Smooth muscle cell (in vitro differentiated cells): ENCODE measurements at regions not wholly inside any gene's neighbourhood (a gene's known extent, or its start where the extent isn't known, plus 50 kb on each side); places are given as distances from the start of the nearest gene placed in this dataset.

Experiments
- DNase-seq: peaks from one replicate; lab custom pipeline; 2025; ENCODE audit not compliant: unreplicated experiment; lab: John Stamatoyannopoulos, UW
- H2AFZ ChIP-seq: fragments of 200-600 bp; sonication (generic); 2 replicates; pipeline ENCODE4 v1.6.0; 2016; ENCODE audit warnings: antibody characterized with exemption, low read depth, mild to moderate bottlenecking
- H3F3A ChIP-seq: fragments of 200-600 bp; sonication (generic); 2 replicates; pipeline ENCODE4 v1.6.0; 2017; ENCODE audit warnings: antibody characterized with exemption, low read depth
- H3K27ac ChIP-seq: fragments of 200-600 bp; sonication (generic); 2 replicates; pipeline ENCODE4 v1.5.1; 2016; ENCODE audit warnings: low read depth, mild to moderate bottlenecking
- H3K27me3 ChIP-seq: fragments of 200-600 bp; sonication (generic); 2 replicates; pipeline ENCODE4 v1.6.1; 2016; ENCODE audit warnings: low read depth, mild to moderate bottlenecking
- H3K36me3 ChIP-seq: fragments of 200-600 bp; sonication (generic); 2 replicates; pipeline ENCODE4 v1.5.1; 2016; ENCODE audit warnings: low read depth
- H3K4me1 ChIP-seq: fragments of 200-600 bp; sonication (generic); 2 replicates; pipeline ENCODE4 v1.5.1; 2016; ENCODE audit warnings: low read depth
- H3K4me2 ChIP-seq: fragments of 200-600 bp; sonication (generic); 2 replicates; pipeline ENCODE4 v1.6.0; 2016; ENCODE audit warnings: mild to moderate bottlenecking
- H3K4me3 ChIP-seq: fragments of 200-600 bp; sonication (generic); 2 replicates; pipeline ENCODE4 v1.5.1; 2016; ENCODE audit warnings: mild to moderate bottlenecking
- H3K79me2 ChIP-seq: fragments of 200-600 bp; sonication (generic); 2 replicates; pipeline ENCODE4 v1.6.0; 2016; ENCODE audit warnings: low read depth, mild to moderate bottlenecking
- H3K9ac ChIP-seq: fragments of 200-600 bp; sonication (generic); 2 replicates; pipeline ENCODE4 v1.6.0; 2016; ENCODE audit warnings: low read depth
- H3K9me3 ChIP-seq: fragments of 200-600 bp; sonication (generic); replicated peaks from 2 replicates; pipeline ENCODE4 v1.5.1; 2016; ENCODE audit warnings: low read depth
- H4K20me1 ChIP-seq: fragments of 200-600 bp; sonication (generic); 2 replicates; pipeline ENCODE4 v1.6.0; 2016; ENCODE audit warnings: low read depth
- WGBS: methylation state at CpG from one replicate; pipeline ENCODE4 v1.1.7; 2016; ENCODE audit warnings: low lambda C conversion rate; 5-methylcytosine and 5-hydroxymethylcytosine counted together
- TF ChIP-seq, protein P1 (sequence below): fragments of 200-600 bp; sonication (generic); IDR thresholded peaks from 2 replicates; pipeline ENCODE4 v1.5.1; 2017; ENCODE audit warnings: borderline replicate concordance, mild to moderate bottlenecking, antibody characterized with exemption; ENCODE audit not compliant: insufficient read depth, poor library complexity, severe bottlenecking

DNA sequence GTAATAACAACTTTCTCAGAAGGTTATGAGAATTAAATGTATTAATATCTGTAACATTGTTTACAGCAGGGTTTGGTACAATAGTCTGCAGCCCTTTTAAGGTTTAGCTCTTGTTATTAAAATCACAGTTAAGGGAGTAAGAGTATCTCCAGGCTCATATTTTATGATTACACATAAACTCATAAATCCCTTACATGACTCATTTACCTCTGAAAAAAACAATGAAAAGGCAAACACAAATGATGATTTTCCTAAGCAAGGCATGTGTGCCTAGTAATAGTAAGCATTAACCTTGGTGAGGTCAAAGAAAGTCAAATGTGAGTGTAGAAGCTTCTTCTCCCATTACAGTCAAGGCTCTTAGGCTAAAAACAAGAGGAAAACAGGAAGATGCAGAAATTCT, 84.5 kb upstream of the ADGRL4 start:
- TF ChIP-seq, protein P1, sequence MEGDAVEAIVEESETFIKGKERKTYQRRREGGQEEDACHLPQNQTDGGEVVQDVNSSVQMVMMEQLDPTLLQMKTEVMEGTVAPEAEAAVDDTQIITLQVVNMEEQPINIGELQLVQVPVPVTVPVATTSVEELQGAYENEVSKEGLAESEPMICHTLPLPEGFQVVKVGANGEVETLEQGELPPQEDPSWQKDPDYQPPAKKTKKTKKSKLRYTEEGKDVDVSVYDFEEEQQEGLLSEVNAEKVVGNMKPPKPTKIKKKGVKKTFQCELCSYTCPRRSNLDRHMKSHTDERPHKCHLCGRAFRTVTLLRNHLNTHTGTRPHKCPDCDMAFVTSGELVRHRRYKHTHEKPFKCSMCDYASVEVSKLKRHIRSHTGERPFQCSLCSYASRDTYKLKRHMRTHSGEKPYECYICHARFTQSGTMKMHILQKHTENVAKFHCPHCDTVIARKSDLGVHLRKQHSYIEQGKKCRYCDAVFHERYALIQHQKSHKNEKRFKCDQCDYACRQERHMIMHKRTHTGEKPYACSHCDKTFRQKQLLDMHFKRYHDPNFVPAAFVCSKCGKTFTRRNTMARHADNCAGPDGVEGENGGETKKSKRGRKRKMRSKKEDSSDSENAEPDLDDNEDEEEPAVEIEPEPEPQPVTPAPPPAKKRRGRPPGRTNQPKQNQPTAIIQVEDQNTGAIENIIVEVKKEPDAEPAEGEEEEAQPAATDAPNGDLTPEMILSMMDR: no peak
- H2AFZ ChIP-seq: no peak overlapping the region
- H3K4me3 ChIP-seq: no peak overlapping the region
- no peaks in the 10 kb centered on the region for H3F3A ChIP-seq
- H3K36me3 ChIP-seq: no peaks in the 10 kb centered on the region
- H3K27me3 ChIP-seq: no peaks in the 10 kb centered on the region
- H4K20me1 ChIP-seq: no peaks in the 10 kb centered on the region
- H3K79me2 ChIP-seq: no peaks in the 10 kb centered on the region
- H3K9me3 ChIP-seq: no peaks in the 10 kb centered on the region
- no peak overlapping the region for H3K27ac ChIP-seq
- DNase-seq: no peak
- no peaks in the 10 kb centered on the region for H3K4me1 ChIP-seq
- H3K4me2 ChIP-seq: no peak overlapping the region
- H3K9ac ChIP-seq: no peak overlapping the region

DNA sequence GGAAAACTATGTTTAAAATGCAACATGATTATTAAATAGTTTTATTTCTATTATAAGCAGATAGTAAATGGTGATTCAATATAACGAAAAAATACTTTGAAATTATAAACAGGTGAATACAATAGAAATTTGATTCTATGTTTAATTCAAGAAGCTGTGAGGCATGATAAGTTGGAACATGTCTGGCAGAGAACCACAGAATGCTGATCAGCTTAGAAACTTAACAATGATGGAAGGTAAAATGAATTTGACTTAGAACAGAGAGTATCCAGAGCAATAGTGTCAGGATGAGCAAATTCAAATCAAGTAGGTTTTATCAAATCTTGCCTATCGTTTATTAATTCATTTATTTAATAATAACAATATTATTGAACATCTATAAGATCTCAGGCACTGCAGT, 83.4 kb upstream of the ADGRL4 start:
- Histone ChIP-seq H3K4me1 (no peaks in the 10 kb centered on the region), H3K27ac (no peak overlapping the region), H3K79me2 (no peaks in the 10 kb centered on the region), H3K27me3 (no peaks in the 10 kb centered on the region), H3F3A (no peaks in the 10 kb centered on the region), H3K9ac (no peak overlapping the region), H3K4me2 (no peak overlapping the region), H2AFZ (no peak overlapping the region), H3K9me3 (no peaks in the 10 kb centered on the region), H3K4me3 (no peak overlapping the region), H3K36me3 (no peaks in the 10 kb centered on the region), H4K20me1 (no peaks in the 10 kb centered on the region)
- WGBS: 86% methylated on average over 2 of the region's 2 CpGs
- TF ChIP-seq, protein P1: no peak
- no peak for DNase-seq

DNA sequence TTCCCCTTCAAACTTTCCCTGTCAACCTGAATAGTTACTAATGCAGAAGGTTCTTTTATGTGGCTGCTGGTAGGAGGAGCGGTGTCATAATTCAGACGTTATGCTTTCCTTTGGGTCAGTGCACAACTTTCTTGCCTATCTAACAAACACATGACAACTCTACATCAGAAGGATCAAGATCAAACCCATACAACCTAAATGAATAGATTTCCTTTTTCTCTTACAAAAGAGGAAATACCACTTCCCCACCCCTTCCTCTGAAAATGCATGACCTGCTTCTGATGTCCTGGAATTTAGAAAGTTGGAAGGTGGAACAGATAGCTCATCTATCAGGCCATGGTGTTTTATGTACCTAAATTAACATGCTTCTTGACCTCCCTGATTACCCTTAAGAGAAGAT, 75.7 kb upstream of the ADGRL4 start:
- H3K4me3 ChIP-seq: no peak overlapping the region
- no peak for DNase-seq
- no peak overlapping the region for H3K27ac ChIP-seq
- TF ChIP-seq, protein P1: no peak
- H3F3A ChIP-seq: no peaks in the 10 kb centered on the region
- no peak overlapping the region for H3K4me2 ChIP-seq
- 93% methylated on average over 2 of the region's 2 CpGs for WGBS
- no peaks in the 10 kb centered on the region for H4K20me1 ChIP-seq
- H3K36me3 ChIP-seq: no peaks in the 10 kb centered on the region
- no peaks in the 10 kb centered on the region for H3K79me2 ChIP-seq
- no peak overlapping the region for H2AFZ ChIP-seq
- no peaks in the 10 kb centered on the region for H3K4me1 ChIP-seq
- H3K9me3 ChIP-seq: no peaks in the 10 kb centered on the region
- H3K9ac ChIP-seq: no peak overlapping the region
- H3K27me3 ChIP-seq: no peaks in the 10 kb centered on the region

DNA sequence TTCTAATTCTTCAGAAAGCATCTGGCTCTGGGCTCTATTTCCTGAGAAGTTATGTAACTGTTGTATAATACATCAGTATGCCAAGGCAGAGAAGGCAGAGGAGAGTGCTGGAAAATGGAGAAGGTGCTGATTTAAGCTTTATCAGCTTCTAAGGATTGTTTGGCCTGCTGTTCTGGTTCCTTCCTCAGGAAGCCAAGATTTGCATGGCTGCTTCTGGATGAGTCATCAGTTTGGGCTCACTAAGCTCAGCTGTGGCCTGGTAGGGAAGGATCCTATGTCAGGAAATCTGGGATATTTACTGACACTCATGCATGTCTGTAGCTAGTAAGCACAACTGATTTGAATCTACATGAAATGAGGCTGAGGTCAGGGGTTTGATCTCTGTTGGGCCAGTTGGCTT, 73.2 kb upstream of the ADGRL4 start:
- H3K9me3 ChIP-seq: no peaks in the 10 kb centered on the region
- peak overlapping the region; percentile 19 for H3K4me2 ChIP-seq
- H3K9ac ChIP-seq: no peak overlapping the region
- no peaks in the 10 kb centered on the region for H3K79me2 ChIP-seq
- H2AFZ ChIP-seq: no peak overlapping the region
- H3K36me3 ChIP-seq: no peaks in the 10 kb centered on the region
- no peak for DNase-seq
- no peaks in the 10 kb centered on the region for H4K20me1 ChIP-seq
- H3K4me3 ChIP-seq: no peak overlapping the region
- peak overlapping the region; percentile 58 for H3K27ac ChIP-seq
- no peaks in the 10 kb centered on the region for H3F3A ChIP-seq
- H3K4me1 ChIP-seq: no peaks in the 10 kb centered on the region
- TF ChIP-seq, protein P1: no peak
- no peaks in the 10 kb centered on the region for H3K27me3 ChIP-seq
